Adrenal gland (tissue), 9 donors: ENCODE measurements at regions not wholly inside any gene's neighbourhood (a gene's known extent, or its start where the extent isn't known, plus 50 kb on each side); places are given as distances from the start of the nearest gene placed in this dataset.

Experiments used
- DNase-seq, 7 donors: peaks; one replicate each; pipeline ENCODE4 v3.0.0-alpha.2; 2019 to 2020
- H3K27ac ChIP-seq, 5 donors: fragments of 200-600 bp; sonication (generic) in 4 of 5; 1 replicate in 3 of 5; 2 replicates in 2 of 5; pipeline versions ENCODE4 v1.5.1 to v1.8.0; 2016 to 2020; ENCODE audit warnings: mild to moderate bottlenecking in 1 of 5
- H3K27me3 ChIP-seq: fragments of 200-600 bp; 2 replicates; pipeline ENCODE4 v1.8.0; 2021
- H3K36me3 ChIP-seq, 2 donors: fragments of 200-600 bp; replicated peaks in 1 of 2; 1 replicate in 1 of 2; 2 replicates in 1 of 2; pipeline versions ENCODE4 v1.5.1 to v1.8.0; 2018 to 2022
- H3K4me1 ChIP-seq, 2 donors: fragments of 200-600 bp; replicated peaks in 1 of 2; 1 replicate in 1 of 2; 2 replicates in 1 of 2; pipeline versions ENCODE4 v1.5.1 to v1.8.0; 2018 to 2021
- H3K4me3 ChIP-seq, 4 donors: fragments of 200-600 bp; sonication (generic) in 3 of 4; one replicate each; pipeline ENCODE4 v1.5.1; 2016 to 2018
- H3K9me3 ChIP-seq, 3 donors: fragments of 200-600 bp; sonication (generic) in 1 of 3; replicated peaks in 1 of 3; 1 replicate in 2 of 3; 2 replicates in 1 of 3; pipeline versions ENCODE4 v1.5.1 to v1.8.0; 2016 to 2021
- POLR2A ChIP-seq, 2 donors: fragments of 450-650 bp; IDR thresholded peaks; one replicate each; pipeline ENCODE4 v1.6.1; 2017; ENCODE audit warnings: antibody characterized with exemption in 2 of 2, mild to moderate bottlenecking in 2 of 2, moderate library complexity in 1 of 2
- WGBS, 4 donors: extraction: QIAGEN DNeasy Blood & Tissue Kit in 2 of 4; methylation state at CpG; one replicate each; pipeline versions ENCODE4 v1.1.5 to v1.1.7; 2013 to 2017; 5-methylcytosine and 5-hydroxymethylcytosine counted together
- intact Hi-C, 2 donors: fragments of 100-400 bp; cut with DNase I; formaldehyde crosslinking; loops; one replicate each; pipeline versions ENCODE4 v1.14.1 to v1.15.0; 2022 to 2023
- TF ChIP-seq, protein P1 (sequence below), 6 experiments: fragments of 450-650 bp in 4 of 6; fragments of 200-600 bp in 2 of 6; sonication (generic) in 1 of 6; IDR thresholded peaks; 1 replicate in 5 of 6; 2 replicates in 1 of 6; pipeline versions ENCODE4 v1.5.1 to v1.8.0; 2016 to 2021; ENCODE audit warnings: antibody characterized with exemption in 6 of 6, mild to moderate bottlenecking in 2 of 6, moderate library complexity in 1 of 6
- donor health status: healthy with polysubstance abuse.
- donor health status: Bipolar disorder and iron deficiency.
- donor health status: DM: yes; HTN: yes; CAD: no.
- donor health status: DM: no; HTN: no; CAD: no.
- donor health status: DM: no; HTN: no; CAD: no.

DNA sequence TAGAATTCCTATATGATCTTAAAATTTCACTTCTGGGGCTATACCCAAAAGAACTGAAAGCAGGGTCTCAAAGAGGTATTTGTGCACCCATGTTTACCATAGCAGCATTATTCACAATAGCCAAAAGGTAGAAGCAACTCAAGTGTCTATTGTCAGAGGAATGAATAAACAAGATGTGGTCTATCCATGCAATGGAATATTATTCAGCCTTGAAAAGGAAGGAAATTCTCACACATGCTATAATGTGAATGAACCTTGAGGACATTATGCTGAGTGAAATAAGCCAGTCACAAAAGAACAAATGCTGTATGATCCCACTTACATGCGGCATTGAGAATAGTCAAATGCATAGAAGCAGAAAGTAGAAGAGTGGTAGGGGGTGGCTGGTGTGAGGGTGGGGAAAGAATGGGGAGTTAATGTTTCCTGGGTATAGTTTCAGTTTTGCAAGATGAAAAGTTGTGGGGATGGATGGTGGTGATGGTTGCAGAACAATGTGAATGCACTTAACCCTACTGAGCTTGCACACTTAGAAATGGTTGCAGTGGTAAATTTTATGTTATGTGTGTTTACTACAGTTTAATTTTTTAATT, 122.4 kb downstream of the TOMM20 start:
- intact Hi-C loops, result loop anchor here in 1 of 2 donors (10.0 kb wide), 1 partner anchor 59 kb away; no protein-coding TSS in a partner anchor

GRCh38 chr1:235004840-235005391, 123.7 kb downstream of the TOMM20 start:
- Histone ChIP-seq H3K36me3 (no peaks in the 10 kb centered on the region), H3K9me3 (no peaks in the 10 kb centered on the region), H3K27me3 (no peaks in the 10 kb centered on the region), H3K4me1 (no peaks in the 10 kb centered on the region), H3K4me3 (no peak overlapping the region), H3K27ac (no peak overlapping the region)
- 90 to 93% (median 92%) methylated on average over 3 of the region's 3 CpGs for WGBS, 4 donors
- intact Hi-C loops, result loop anchor here (5.0 to 10.0 kb wide), 2 partner anchors 60 to 72 kb away; no protein-coding TSS in a partner anchor
- TF ChIP-seq, protein P1, sequence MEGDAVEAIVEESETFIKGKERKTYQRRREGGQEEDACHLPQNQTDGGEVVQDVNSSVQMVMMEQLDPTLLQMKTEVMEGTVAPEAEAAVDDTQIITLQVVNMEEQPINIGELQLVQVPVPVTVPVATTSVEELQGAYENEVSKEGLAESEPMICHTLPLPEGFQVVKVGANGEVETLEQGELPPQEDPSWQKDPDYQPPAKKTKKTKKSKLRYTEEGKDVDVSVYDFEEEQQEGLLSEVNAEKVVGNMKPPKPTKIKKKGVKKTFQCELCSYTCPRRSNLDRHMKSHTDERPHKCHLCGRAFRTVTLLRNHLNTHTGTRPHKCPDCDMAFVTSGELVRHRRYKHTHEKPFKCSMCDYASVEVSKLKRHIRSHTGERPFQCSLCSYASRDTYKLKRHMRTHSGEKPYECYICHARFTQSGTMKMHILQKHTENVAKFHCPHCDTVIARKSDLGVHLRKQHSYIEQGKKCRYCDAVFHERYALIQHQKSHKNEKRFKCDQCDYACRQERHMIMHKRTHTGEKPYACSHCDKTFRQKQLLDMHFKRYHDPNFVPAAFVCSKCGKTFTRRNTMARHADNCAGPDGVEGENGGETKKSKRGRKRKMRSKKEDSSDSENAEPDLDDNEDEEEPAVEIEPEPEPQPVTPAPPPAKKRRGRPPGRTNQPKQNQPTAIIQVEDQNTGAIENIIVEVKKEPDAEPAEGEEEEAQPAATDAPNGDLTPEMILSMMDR (IDR thresholded peaks at IDR 0.05), result no peak
- TF ChIP-seq POLR2A (IDR thresholded peaks at IDR 0.05), result no peak
- DNase-seq, result no peak

More for the DNA sequence above, 122.4 kb downstream of the TOMM20 start:
- Histone ChIP-seq H3K27ac (no peak overlapping the region), H3K9me3 (no peaks in the 10 kb centered on the region), H3K4me1 (no peaks in the 10 kb centered on the region), H3K4me3 (no peak overlapping the region), H3K36me3 (no peaks in the 10 kb centered on the region), H3K27me3 (no peaks in the 10 kb centered on the region)
- WGBS, 4 donors, result 77 to 90% (median 89%) methylated on average over 1 of the region's 1 CpG
- TF ChIP-seq, protein P1 (IDR thresholded peaks at IDR 0.05), result no peak
- TF ChIP-seq POLR2A (IDR thresholded peaks at IDR 0.05), result no peak
- no peak for DNase-seq

DNA sequence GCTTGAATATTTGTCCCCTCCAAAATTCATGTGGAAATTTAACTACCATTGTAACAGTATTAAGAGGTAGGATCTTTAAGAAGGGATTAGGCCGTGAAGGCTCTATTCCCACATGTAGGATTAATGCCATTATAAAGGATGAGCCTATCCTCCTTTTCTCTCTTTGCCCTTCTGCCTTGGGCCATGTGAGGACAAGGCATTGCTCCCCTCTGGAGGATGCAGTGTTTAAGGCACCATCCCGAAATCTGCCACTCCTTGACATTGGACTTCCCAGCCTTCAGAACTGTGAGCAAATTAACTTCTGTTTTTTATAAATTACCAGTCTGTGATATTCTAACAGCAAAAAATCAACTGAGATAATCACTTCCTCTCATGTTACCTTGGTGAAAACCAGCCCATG, 124.4 kb downstream of the TOMM20 start:
- Histone ChIP-seq H3K36me3 (no peaks in the 10 kb centered on the region), H3K4me1 (no peaks in the 10 kb centered on the region), H3K9me3 (no peaks in the 10 kb centered on the region), H3K27me3 (no peaks in the 10 kb centered on the region), H3K4me3 (no peak overlapping the region), H3K27ac (no peak overlapping the region)
- WGBS, 4 donors, result 94 to 100% (median 98%) methylated on average over 2 of the region's 2 CpGs
- intact Hi-C loops, result loop anchor here (5.0 to 10.0 kb wide), 2 partner anchors 61 to 73 kb away; no protein-coding TSS in a partner anchor
- peak in 1 of 7 donors; percentile 1 for DNase-seq
- no peak for TF ChIP-seq POLR2A (IDR thresholded peaks at IDR 0.05)
- TF ChIP-seq, protein P1 (IDR thresholded peaks at IDR 0.05), result no peak

GRCh38 chr1:235002706-235003300, 125.8 kb downstream of the TOMM20 start:
- 88 to 95% (median 94%) methylated on average over 8 to 10 of the region's 10 CpGs for WGBS, 4 donors
- intact Hi-C loops, result loop anchor here (5.0 to 10.0 kb wide), 2 partner anchors 62 to 74 kb away; no protein-coding TSS in a partner anchor

More at GRCh38 chr1:235002706-235003300, 125.8 kb downstream of the TOMM20 start:
- peak in 2 of 7 donors; percentile 4 to 43 for DNase-seq
- H3K4me3 ChIP-seq, result no peak overlapping the region
- peaks cover 3 to 8% of the 10 kb centered on the region in 2 donors for H3K4me1 ChIP-seq
- H3K27me3 ChIP-seq, result no peaks in the 10 kb centered on the region
- H3K9me3 ChIP-seq, result no peaks in the 10 kb centered on the region
- H3K27ac ChIP-seq, result no peak overlapping the region
- H3K36me3 ChIP-seq, result no peaks in the 10 kb centered on the region
- TF ChIP-seq POLR2A (IDR thresholded peaks at IDR 0.05), result no peak
- TF ChIP-seq, protein P1 (IDR thresholded peaks at IDR 0.05), result no peak
